Activated T-cell treated with anti-CD3 and anti-CD28 coated beads, Interleukin-2, amount 50 U/mL, for 4 hours (primary cell): ENCODE measurements at regions not wholly inside any gene's neighbourhood (a gene's known extent, or its start where the extent isn't known, plus 50 kb on each side); places are given as distances from the start of the nearest gene placed in this dataset.

Experiments used
- ATAC-seq, 2 donors: fragments of 200-7000 bp; cut with Tn5 transposase; one replicate each; pipeline ENCODE4 v1.10.0; 2021
- DNase-seq: peaks from one replicate; pipeline ENCODE4 v3.0.0-alpha.2; 2020
- H3K27me3 Mint-ChIP-seq: one replicate; pipeline ENCODE4 v1.8.0; 2021; ENCODE audit warnings: low read depth, mixed read lengths
- H3K36me3 Mint-ChIP-seq: one replicate; pipeline ENCODE4 v1.8.0; 2022; ENCODE audit warnings: mixed read lengths; ENCODE audit not compliant: insufficient read depth
- H3K4me1 Mint-ChIP-seq: one replicate; pipeline ENCODE4 v1.8.0; 2021; ENCODE audit warnings: low read depth, mixed read lengths
- H3K4me3 Mint-ChIP-seq: one replicate; pipeline ENCODE4 v1.8.0; 2021; ENCODE audit warnings: mild to moderate bottlenecking, moderate library complexity, mixed read lengths
- H3K9me3 Mint-ChIP-seq: one replicate; pipeline ENCODE4 v1.8.0; 2021; ENCODE audit warnings: mixed read lengths

DNA sequence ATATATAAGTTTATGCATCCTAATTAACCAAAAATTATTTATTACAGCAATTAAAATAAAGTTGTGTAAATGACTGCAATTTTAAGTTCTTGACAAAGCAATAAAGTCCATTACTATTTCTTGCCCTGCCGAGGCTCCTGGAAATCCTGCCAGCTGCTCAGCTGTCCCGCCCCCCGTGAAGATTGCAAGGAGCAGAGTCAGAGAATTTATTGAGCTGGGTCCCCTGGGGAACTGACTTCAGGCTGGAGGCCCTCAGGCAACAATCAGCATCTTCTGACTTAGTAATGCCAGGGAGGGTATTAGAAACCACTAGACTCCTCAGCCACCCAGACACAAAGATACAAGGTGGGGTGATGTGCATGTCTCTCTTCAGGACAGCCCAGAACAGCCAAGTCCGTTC is 92.3 kb downstream of the EDN3 start:
- Mint-ChIP-seq H3K4me3 (no peak overlapping the region), H3K9me3 (no peaks in the 10 kb centered on the region), H3K4me1 (no peaks in the 10 kb centered on the region), H3K36me3 (no peaks in the 10 kb centered on the region), H3K27me3 (peaks cover 8% of the 10 kb centered on the region)
- ATAC-seq (no peak), DNase-seq (no peak)

GRCh38 chr20:59393142-59393541 is 92.7 kb downstream of the EDN3 start:
- Mint-ChIP-seq H3K27me3 (peaks cover 8% of the 10 kb centered on the region), H3K9me3 (no peaks in the 10 kb centered on the region), H3K36me3 (no peaks in the 10 kb centered on the region), H3K4me3 (no peak overlapping the region), H3K4me1 (no peaks in the 10 kb centered on the region)
- ATAC-seq, result no peak
- no peak for DNase-seq

- Mint-ChIP-seq H3K27me3 (peaks cover 4% of the 10 kb centered on the region), H3K4me3 (no peak overlapping the region), H3K36me3 (no peaks in the 10 kb centered on the region), H3K4me1 (no peaks in the 10 kb centered on the region), H3K9me3 (no peaks in the 10 kb centered on the region)
- ATAC-seq (no peak), DNase-seq (no peak)
Observed at GRCh38 chr20:59395729-59396128, 95.3 kb downstream of the EDN3 start.

- no peaks in the 10 kb centered on the region for H3K9me3 Mint-ChIP-seq
Observed at GRCh38 chr20:59398537-59399205, 98.3 kb downstream of the EDN3 start.

DNA sequence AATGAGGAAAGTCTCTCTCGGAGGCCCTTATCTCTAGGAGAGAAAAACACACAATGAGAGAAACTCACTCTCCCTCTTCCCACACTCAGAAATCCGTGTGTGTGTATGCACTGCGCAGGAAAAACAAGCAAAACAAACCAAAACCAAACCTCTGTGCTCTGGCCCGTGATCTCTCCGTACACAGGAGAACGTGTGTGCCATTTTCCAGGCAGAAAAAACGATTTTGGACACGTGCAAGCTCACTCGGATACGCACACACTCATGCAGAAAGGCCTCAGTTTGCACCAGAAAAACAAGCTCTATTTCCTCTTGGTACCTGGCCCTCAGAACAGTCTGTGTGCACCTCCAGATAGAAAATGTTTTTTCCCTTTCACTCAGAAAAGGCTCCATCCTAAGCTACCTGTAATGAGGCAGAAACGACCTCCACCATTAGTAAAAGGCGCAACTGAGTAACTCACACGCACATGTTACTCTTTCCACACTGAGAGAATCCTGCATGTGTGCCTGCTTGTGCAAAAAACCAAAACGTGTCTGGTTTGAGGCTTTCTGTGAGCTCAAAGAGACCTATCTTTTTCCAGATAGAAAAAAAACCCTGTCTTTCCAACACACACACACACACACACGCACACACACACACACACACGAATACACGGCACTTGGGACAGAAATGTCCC is 99.2 kb downstream of the EDN3 start:
- Mint-ChIP-seq H3K9me3 (no peaks in the 10 kb centered on the region), H3K4me1 (peaks cover 5% of the 10 kb centered on the region), H3K27me3 (peaks cover 8% of the 10 kb centered on the region), H3K4me3 (no peak overlapping the region), H3K36me3 (no peaks in the 10 kb centered on the region)
- ATAC-seq, result no peak
- no peak for DNase-seq

More at GRCh38 chr20:59398537-59399205, 98.3 kb downstream of the EDN3 start:
- H3K4me1 Mint-ChIP-seq, result peaks cover 2% of the 10 kb centered on the region
- H3K36me3 Mint-ChIP-seq, result no peaks in the 10 kb centered on the region
- DNase-seq (no peak), ATAC-seq (no peak)
- peaks cover 4% of the 10 kb centered on the region for H3K27me3 Mint-ChIP-seq
- no peak overlapping the region for H3K4me3 Mint-ChIP-seq

DNA sequence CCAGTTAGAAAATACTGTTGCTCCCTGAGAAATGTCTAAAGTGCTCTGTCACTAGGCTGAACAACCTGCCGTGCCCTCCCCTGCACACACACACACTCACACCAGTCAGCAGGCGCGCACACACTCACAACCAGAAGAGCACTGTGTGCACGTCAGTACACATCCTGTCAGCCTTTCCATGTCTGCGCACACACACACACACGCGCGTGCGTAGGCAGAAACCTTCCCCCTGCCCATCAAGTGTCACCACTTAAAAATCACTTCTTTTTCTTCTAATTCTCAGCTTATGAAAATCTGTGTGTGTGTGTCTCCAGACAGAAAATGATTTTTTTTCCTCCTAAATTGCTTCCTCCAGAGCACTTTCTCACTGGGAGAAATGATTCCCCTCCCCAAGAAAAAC is 100.3 kb downstream of the EDN3 start:
- Mint-ChIP-seq H3K9me3 (no peaks in the 10 kb centered on the region), H3K27me3 (peaks cover 17% of the 10 kb centered on the region), H3K4me3 (no peak overlapping the region), H3K36me3 (no peaks in the 10 kb centered on the region), H3K4me1 (peaks cover 5% of the 10 kb centered on the region)
- DNase-seq, result peak; percentile 20
- peak in 1 of 2 donors; percentile 15 for ATAC-seq

DNA sequence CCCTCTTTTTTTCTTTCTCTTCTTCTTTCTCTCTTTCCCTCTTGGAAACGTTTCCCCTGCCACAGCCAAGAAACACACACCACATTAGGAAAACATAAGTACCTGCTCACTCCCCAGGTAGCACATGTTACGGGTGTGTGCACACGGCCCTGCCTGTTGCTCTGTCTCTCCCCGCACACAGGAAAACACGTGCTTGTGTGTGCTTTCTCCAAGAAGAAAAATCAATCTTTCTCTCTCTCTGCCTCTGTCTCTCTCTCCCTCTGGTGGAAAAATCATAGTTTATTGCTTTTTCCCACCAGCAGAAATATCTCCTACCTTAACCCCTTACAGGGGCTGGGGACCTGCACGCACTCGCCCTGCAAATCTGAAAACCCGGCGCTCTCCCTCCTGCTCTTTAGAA is 102.3 kb downstream of the EDN3 start:
- Mint-ChIP-seq H3K4me1 (peaks cover 5% of the 10 kb centered on the region), H3K36me3 (no peaks in the 10 kb centered on the region), H3K9me3 (no peaks in the 10 kb centered on the region), H3K4me3 (no peak overlapping the region), H3K27me3 (peaks cover 23% of the 10 kb centered on the region)
- ATAC-seq (peak in 1 of 2 donors; percentile 8), DNase-seq (no peak)

DNA sequence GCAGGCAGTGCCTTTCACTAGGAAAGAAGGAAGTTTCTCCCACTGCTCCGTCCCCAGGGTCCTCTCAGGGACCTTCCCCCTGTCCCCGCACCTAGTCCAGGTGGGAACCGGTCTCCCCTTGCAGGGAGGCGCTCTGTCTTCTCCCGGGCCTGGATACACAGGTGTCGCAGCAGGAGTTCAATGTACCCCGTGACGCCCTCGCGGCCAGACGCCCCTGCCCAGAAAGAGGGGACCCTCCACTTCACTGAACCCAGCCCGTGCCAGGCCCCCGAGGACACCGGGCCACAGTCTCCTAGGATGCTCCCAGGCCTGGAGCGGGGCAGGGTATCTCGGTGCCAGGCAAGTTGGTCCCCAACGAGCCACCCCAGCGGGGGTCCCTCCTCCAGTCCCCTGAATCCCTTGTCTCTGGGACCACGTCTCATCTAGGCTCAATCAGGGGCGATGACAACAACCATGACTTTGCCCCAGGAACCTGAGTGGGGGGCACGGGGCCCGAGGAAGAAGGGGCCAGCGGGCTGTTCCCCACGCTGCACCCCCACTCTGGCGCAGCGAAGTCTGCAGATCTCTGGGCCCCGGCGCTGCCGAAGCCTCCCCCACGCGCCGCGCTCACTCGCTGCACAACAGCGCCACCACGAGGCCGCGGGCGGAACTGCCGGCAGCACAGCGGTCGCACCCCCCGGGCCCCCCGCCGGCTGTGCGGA is 103.0 kb downstream of the EDN3 start:
- Mint-ChIP-seq H3K27me3 (peaks cover 23% of the 10 kb centered on the region), H3K9me3 (no peaks in the 10 kb centered on the region), H3K4me1 (peaks cover 5% of the 10 kb centered on the region), H3K36me3 (no peaks in the 10 kb centered on the region), H3K4me3 (no peak overlapping the region)
- DNase-seq (peak; percentile 78), ATAC-seq (peak; percentile 83 to 89)

DNA sequence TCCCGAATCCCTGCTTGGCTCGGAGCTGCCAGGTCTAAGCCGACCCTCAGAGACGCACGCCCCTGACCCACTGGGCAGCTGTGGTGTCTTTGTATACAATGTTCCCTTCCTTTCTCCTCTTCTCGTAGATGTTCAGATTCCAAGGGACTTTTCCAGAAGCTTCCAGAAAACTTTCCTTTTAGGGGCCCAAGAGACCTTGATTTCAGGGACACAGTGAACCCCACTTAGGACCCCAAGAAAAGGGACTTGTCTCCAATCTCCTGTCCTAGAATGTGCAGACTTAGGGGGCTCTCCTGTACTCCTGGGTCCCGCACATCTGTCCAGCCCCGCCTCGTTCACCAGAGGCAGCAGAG is 103.5 kb downstream of the EDN3 start:
- peaks cover 5% of the 10 kb centered on the region for H3K4me1 Mint-ChIP-seq
- no peaks in the 10 kb centered on the region for H3K9me3 Mint-ChIP-seq
- peaks cover 23% of the 10 kb centered on the region for H3K27me3 Mint-ChIP-seq
- H3K4me3 Mint-ChIP-seq, result peak overlapping the region; percentile 32
- DNase-seq (no peak), ATAC-seq (no peak)
- H3K36me3 Mint-ChIP-seq, result no peaks in the 10 kb centered on the region

DNA sequence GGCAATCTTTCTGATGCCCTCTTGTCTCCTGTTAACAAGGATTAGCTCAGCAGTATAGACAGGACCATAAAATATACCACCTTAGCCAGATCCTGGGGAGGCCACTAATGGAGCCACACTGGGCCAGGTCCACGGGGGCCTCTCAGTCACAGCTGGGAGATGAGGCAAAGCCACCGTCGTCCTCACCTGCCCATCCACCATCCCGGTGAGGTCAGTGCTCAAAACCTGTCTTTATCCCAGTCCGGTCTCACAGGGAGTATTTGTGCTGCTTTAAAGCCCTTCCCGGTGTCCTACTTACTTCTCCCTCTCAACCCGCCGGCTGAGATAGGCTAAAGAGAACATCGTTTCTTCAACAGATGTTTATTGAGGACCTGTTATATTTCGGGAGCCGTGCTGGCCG is 104.3 kb downstream of the EDN3 start:
- H3K36me3 Mint-ChIP-seq, result no peaks in the 10 kb centered on the region
- DNase-seq (no peak), ATAC-seq (no peak)
- H3K4me3 Mint-ChIP-seq, result no peak overlapping the region
- H3K9me3 Mint-ChIP-seq, result no peaks in the 10 kb centered on the region
- H3K27me3 Mint-ChIP-seq, result peaks cover 23% of the 10 kb centered on the region
- peaks cover 5% of the 10 kb centered on the region for H3K4me1 Mint-ChIP-seq

- H3K4me3 Mint-ChIP-seq, result no peak overlapping the region
- no peaks in the 10 kb centered on the region for H3K9me3 Mint-ChIP-seq
- ATAC-seq, result no peak
- no peaks in the 10 kb centered on the region for H3K36me3 Mint-ChIP-seq
- peaks cover 23% of the 10 kb centered on the region for H3K27me3 Mint-ChIP-seq
- H3K4me1 Mint-ChIP-seq, result peaks cover 5% of the 10 kb centered on the region
- no peak for DNase-seq
Observed at GRCh38 chr20:59405226-59406200, 105.1 kb downstream of the EDN3 start.

- no peak for ATAC-seq
- H3K4me3 Mint-ChIP-seq, result no peak overlapping the region
- H3K4me1 Mint-ChIP-seq, result peaks cover 5% of the 10 kb centered on the region
- no peak for DNase-seq
- no peaks in the 10 kb centered on the region for H3K36me3 Mint-ChIP-seq
- peaks cover 23% of the 10 kb centered on the region for H3K27me3 Mint-ChIP-seq
- no peaks in the 10 kb centered on the region for H3K9me3 Mint-ChIP-seq
Observed at GRCh38 chr20:59406446-59406845, 106.0 kb downstream of the EDN3 start.

DNA sequence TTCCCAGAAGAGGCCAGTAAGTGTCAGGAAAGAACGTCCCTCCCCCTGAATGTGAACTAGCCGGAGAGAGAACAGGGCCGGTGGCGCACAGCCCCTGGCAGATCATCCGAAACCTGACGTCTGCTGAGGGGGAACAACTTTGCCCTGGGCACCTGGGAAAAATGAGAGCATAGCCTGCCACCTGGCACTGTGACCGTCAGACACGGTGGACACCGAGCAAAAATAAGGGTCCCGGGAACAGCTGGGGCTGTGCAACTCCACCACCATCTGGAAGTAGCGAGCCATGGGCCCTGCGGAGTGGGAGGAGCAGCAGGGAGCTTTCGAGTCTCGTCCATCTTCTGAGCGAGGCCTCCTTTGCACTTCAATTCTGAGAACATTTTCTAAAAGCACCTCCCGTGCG is 110.8 kb downstream of the EDN3 start:
- no peaks in the 10 kb centered on the region for H3K9me3 Mint-ChIP-seq
- DNase-seq (no peak), ATAC-seq (no peak)
- H3K4me3 Mint-ChIP-seq, result no peak overlapping the region
- H3K36me3 Mint-ChIP-seq, result no peaks in the 10 kb centered on the region
- H3K27me3 Mint-ChIP-seq, result peaks cover 12% of the 10 kb centered on the region
- no peaks in the 10 kb centered on the region for H3K4me1 Mint-ChIP-seq

GRCh38 chr20:59411589-59411988 is 111.2 kb downstream of the EDN3 start:
- ATAC-seq (no peak), DNase-seq (no peak)
- Mint-ChIP-seq H3K4me3 (no peak overlapping the region), H3K27me3 (peaks cover 12% of the 10 kb centered on the region), H3K4me1 (no peaks in the 10 kb centered on the region), H3K36me3 (no peaks in the 10 kb centered on the region), H3K9me3 (no peaks in the 10 kb centered on the region)
